Psoas muscle (tissue), 7 donors: ENCODE measurements at regions not wholly inside any gene's neighbourhood (a gene's known extent, or its start where the extent isn't known, plus 50 kb on each side); places are given as distances from the start of the nearest gene placed in this dataset.

Source experiments
- ATAC-seq, 4 donors: fragments of 200-7000 bp; cut with Tn5 transposase; one replicate each; pipeline ENCODE4 v1.9.1; 2020; ENCODE audit warnings: moderate library complexity in 3 of 4, mild to moderate bottlenecking in 2 of 4
- DNase-seq, 2 donors: peaks; one replicate each; pipeline ENCODE4 v3.0.0-alpha.2; 2020
- H3K27ac ChIP-seq: fragments of 200-600 bp; one replicate; pipeline ENCODE4 v1.8.0; 2022
- H3K27me3 ChIP-seq, 3 donors: fragments of 200-600 bp in 1 of 3; one replicate each; pipeline versions ENCODE4 v1.6.1 to v1.8.0; 2013 to 2022; ENCODE audit warnings: low read length in 2 of 3, mild to moderate bottlenecking in 2 of 3, moderate library complexity in 1 of 3; ENCODE audit not compliant: insufficient read depth in 3 of 3
- H3K36me3 ChIP-seq, 2 donors: fragments of 200-600 bp in 1 of 2; one replicate each; pipeline versions ENCODE4 v1.6.1 to v1.8.0; 2013 to 2022; ENCODE audit warnings: low read depth in 1 of 2, mild to moderate bottlenecking in 1 of 2, moderate library complexity in 1 of 2; ENCODE audit not compliant: insufficient read depth in 1 of 2
- H3K4me1 ChIP-seq: fragments of 200-600 bp; one replicate; pipeline ENCODE4 v1.8.0; 2022
- H3K4me3 ChIP-seq: fragments of 200-600 bp; one replicate; pipeline ENCODE4 v1.8.0; 2022; ENCODE audit warnings: mild to moderate bottlenecking
- H3K9me3 ChIP-seq: fragments of 200-600 bp; one replicate; pipeline ENCODE4 v1.8.0; 2022
- CTCF ChIP-seq: fragments of 200-600 bp; IDR thresholded peaks from one replicate; pipeline ENCODE4 v1.8.0; 2022; ENCODE audit warnings: antibody characterized with exemption
- WGBS, 3 donors: extraction: QIAGEN DNeasy Blood & Tissue Kit; methylation state at CpG; one replicate each; pipeline versions ENCODE4 v1.1.6 to v1.1.7; 2013; 5-methylcytosine and 5-hydroxymethylcytosine counted together
- intact Hi-C, 2 donors: fragments of 100-400 bp; cut with DNase I; formaldehyde crosslinking; loops; one replicate each; pipeline versions ENCODE4 v1.11.0 to v1.14.2; 2022
- donor health status: healthy with polysubstance abuse.
- donor health status: DM: no; HTN: no; CAD: no; lungs with moderate emphysema.
- donor health status: Bipolar disorder and iron deficiency.
- donor health status: healthy.
- donor health status: DM: yes; HTN: yes; CAD: no.
- donor health status: DM: no; HTN: no; CAD: no.
- donor health status: DM: yes; HTN: yes; CAD: no.

- intact Hi-C loops: no loop called here
- Histone ChIP-seq H3K27ac (no peak overlapping the region), H3K36me3 (no peaks in the 10 kb centered on the region), H3K27me3 (peaks cover 0 to 4% (median 2%) of the 10 kb centered on the region in 3 donors), H3K4me3 (no peak overlapping the region), H3K4me1 (no peaks in the 10 kb centered on the region), H3K9me3 (no peaks in the 10 kb centered on the region)
- WGBS, 3 donors: 83 to 89% (median 88%) methylated on average over 5 of the region's 5 CpGs
- no peak for ATAC-seq
- no peak for DNase-seq
- TF ChIP-seq CTCF: no peak
Observed at GRCh38 chr10:7101451-7101850, 309.4 kb downstream of the SFMBT2 start.

- Histone ChIP-seq H3K4me3 (no peak overlapping the region), H3K27me3 (peaks cover 0 to 4% (median 2%) of the 10 kb centered on the region in 3 donors), H3K4me1 (no peaks in the 10 kb centered on the region), H3K36me3 (no peaks in the 10 kb centered on the region), H3K27ac (no peak overlapping the region), H3K9me3 (no peaks in the 10 kb centered on the region)
- no peak for DNase-seq
- WGBS, 3 donors: 45 to 52% (median 46%) methylated on average over 8 of the region's 8 CpGs
- intact Hi-C loops: no loop called here
- TF ChIP-seq CTCF: no peak
- no peak for ATAC-seq
Observed at GRCh38 chr10:7100032-7100702, 310.7 kb downstream of the SFMBT2 start.

GRCh38 chr10:7098160-7098762 is 312.6 kb downstream of the SFMBT2 start:
- no peak for TF ChIP-seq CTCF
- 84 to 94% (median 88%) methylated on average over 3 of the region's 3 CpGs for WGBS, 3 donors
- no peaks in the 10 kb centered on the region for H3K36me3 ChIP-seq

GRCh38 chr10:7094781-7095180 is 316.1 kb downstream of the SFMBT2 start:
- no peaks in the 10 kb centered on the region for H3K4me1 ChIP-seq
- 70 to 76% (median 76%) methylated on average over 6 of the region's 6 CpGs for WGBS, 3 donors
- H3K4me3 ChIP-seq: no peak overlapping the region
- H3K27ac ChIP-seq: no peak overlapping the region
- no peak for ATAC-seq
- DNase-seq: no peak
- TF ChIP-seq CTCF: no peak
- H3K9me3 ChIP-seq: no peaks in the 10 kb centered on the region
- intact Hi-C loops: no loop called here
- H3K27me3 ChIP-seq: peaks cover 0 to 2% (median 0%) of the 10 kb centered on the region in 3 donors
- no peaks in the 10 kb centered on the region for H3K36me3 ChIP-seq

More at GRCh38 chr10:7098160-7098762, 312.6 kb downstream of the SFMBT2 start:
- no peak for DNase-seq
- intact Hi-C loops: no loop called here
- Histone ChIP-seq H3K4me1 (no peaks in the 10 kb centered on the region), H3K4me3 (no peak overlapping the region), H3K9me3 (no peaks in the 10 kb centered on the region), H3K27ac (no peak overlapping the region), H3K27me3 (peaks cover 0 to 4% (median 2%) of the 10 kb centered on the region in 3 donors)
- ATAC-seq: no peak
